ENCODE measurements at regions not wholly inside any gene's neighbourhood (a gene's known extent, or its start where the extent isn't known, plus 50 kb on each side); places are given as distances from the start of the nearest gene placed in this dataset.
"Not testable (repeated sequence)": the region's sequence is repeated elsewhere in the genome, so short reads cannot be mapped to it uniquely, and the experiment has no call there.

- no peak for DNase-seq
Measured at GRCh38 chr13:64723724-64724123, 2506.4 kb downstream of the PCDH9 start.

GRCh38 chr13:64718116-64718515 is 2512.0 kb downstream of the PCDH9 start:
- DNase-seq = no peak

- DNase-seq = no peak
Measured at GRCh38 chr13:64716936-64717335, 2513.2 kb downstream of the PCDH9 start.

- no peak for DNase-seq
Measured at GRCh38 chr13:64709079-64709478, 2521.1 kb downstream of the PCDH9 start.

GRCh38 chr13:64704121-64704649 is 2526.0 kb downstream of the PCDH9 start:
- no peak for DNase-seq

- DNase-seq = no peak
Measured at GRCh38 chr13:64697226-64697625, 2532.9 kb downstream of the PCDH9 start.

- no peak for DNase-seq
Measured at GRCh38 chr13:64688893-64689677, 2541.1 kb downstream of the PCDH9 start.

- not testable (repeated sequence) for DNase-seq
Measured at GRCh38 chr13:64686536-64686935, 2543.6 kb downstream of the PCDH9 start.

- no peak for DNase-seq
Measured at GRCh38 chr13:64684685-64685431, 2545.3 kb downstream of the PCDH9 start.

- no peak for DNase-seq
Measured at GRCh38 chr13:64684108-64684507, 2546.0 kb downstream of the PCDH9 start.

GRCh38 chr13:64680739-64681138 is 2549.4 kb downstream of the PCDH9 start:
- DNase-seq = no peak

- no peak for DNase-seq
Measured at GRCh38 chr13:64675255-64675892, 2554.8 kb downstream of the PCDH9 start.

GRCh38 chr13:64674126-64674525 is 2556.0 kb downstream of the PCDH9 start:
- DNase-seq = no peak

- DNase-seq = no peak
Measured at GRCh38 chr13:64672751-64673150, 2557.4 kb downstream of the PCDH9 start.

- no peak for DNase-seq
Measured at GRCh38 chr13:64662887-64663593, 2567.1 kb downstream of the PCDH9 start.

- no peak for DNase-seq
Measured at GRCh38 chr13:64648293-64648692, 2581.8 kb downstream of the PCDH9 start.

GRCh38 chr13:64643066-64643465 is 2587.1 kb downstream of the PCDH9 start:
- DNase-seq = no peak

- DNase-seq = peak in 1 of 2 experiments; percentile 12
Measured at GRCh38 chr13:64640002-64640401, 2590.1 kb downstream of the PCDH9 start.

GRCh38 chr13:64639206-64639605 is 2590.9 kb downstream of the PCDH9 start:
- no peak for DNase-seq

- no peak for DNase-seq
Measured at GRCh38 chr13:64633948-64634347, 2596.2 kb downstream of the PCDH9 start.

GRCh38 chr13:64627654-64628053 is 2602.5 kb downstream of the PCDH9 start:
- no peak for DNase-seq

GRCh38 chr13:64626105-64626504 is 2604.0 kb downstream of the PCDH9 start:
- no peak for DNase-seq

GRCh38 chr13:64617231-64617630 is 2612.9 kb downstream of the PCDH9 start:
- DNase-seq = no peak

All from NCI-H2081 (cell line).